NCI-H510A (cell line): ENCODE measurements at regions not wholly inside any gene's neighbourhood (a gene's known extent, or its start where the extent isn't known, plus 50 kb on each side); places are given as distances from the start of the nearest gene placed in this dataset.

Experiments used
- DNase-seq: peaks from one replicate; lab custom pipeline; 2025; lab: John Stamatoyannopoulos, UW

DNA sequence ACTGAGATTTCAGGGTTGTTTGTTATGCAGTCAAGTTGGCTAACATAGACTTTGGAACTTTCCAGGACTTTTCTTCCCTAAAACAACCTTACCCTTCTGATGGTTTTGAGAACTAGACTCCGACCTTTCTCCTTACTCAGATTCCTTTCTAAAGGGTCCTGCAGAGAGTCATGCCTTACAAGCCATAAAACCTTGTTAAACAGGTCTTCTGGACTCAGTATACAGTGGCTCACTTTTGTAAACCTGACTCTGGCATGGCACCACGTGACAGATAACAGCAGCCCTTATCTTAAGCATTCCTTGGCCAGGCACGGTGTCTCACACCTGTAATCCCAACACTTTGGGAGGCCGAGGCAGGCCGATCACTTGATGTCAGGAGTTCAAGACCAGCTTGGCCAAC, 253.2 kb upstream of the RAB6C start:
- DNase-seq, result no peak

DNA sequence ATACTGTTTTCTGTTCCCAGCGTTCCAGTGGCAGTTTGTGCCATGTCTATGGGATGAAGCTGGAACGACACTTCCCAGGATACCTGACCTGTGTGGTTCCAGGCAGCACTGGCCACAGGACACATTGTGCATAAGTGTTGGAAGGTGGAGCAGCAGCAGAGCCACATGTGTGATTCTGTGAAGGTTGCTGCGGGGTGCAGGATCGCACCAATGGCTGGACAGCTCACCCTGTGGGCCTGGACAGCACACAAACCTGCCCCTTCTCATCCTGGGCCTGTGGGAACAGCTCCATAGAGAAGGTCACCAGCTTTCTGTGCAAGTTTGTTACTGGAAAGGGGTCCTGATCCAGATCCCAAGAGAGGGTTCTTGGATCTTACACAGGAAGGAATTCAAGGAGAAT, 252.2 kb upstream of the RAB6C start:
- DNase-seq, result no peak

DNA sequence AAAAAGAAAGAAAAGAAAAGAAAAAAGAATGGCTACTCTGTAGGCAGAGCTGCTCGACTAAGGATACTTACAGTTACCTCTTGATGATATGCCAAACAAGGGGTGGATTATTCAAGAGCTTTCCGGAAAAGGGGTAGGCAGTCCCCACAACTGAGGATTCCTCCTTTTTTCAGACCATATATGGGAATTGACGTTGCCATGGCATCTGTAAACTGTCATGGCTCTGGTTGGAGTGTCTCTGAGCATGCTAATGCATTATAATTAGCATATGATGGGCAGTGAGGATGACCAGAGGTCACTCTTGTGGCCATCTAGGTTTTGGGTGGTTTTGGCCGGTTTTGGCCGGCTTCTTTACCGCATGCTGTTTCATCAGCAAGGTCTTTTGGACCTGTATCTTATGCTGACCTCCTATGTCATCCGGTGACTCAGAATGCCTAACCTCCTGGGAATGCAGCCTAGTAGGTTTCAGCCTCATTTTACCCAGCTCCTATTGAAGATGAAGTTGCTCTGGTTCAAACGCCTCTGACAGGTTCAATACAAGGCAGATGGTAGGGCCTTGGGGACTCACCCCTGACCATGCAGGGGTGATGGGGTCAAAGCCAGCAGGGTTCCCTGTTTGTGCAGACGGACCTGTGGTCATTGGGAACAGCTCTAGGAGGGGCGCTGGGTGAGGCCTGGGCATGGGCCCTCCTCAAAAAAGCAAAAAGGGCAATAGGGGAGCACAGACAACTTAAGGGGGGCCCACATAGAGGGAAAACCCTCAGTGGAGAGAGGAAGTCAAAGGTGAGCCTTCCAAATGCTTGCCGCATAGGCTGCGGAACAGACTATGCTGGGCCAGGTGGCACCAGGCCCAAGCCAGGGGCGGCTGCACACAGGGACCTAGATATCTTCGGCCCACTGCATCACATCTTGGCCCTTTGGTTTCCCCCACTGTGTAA, 251.2 kb upstream of the RAB6C start:
- no peak for DNase-seq

DNA sequence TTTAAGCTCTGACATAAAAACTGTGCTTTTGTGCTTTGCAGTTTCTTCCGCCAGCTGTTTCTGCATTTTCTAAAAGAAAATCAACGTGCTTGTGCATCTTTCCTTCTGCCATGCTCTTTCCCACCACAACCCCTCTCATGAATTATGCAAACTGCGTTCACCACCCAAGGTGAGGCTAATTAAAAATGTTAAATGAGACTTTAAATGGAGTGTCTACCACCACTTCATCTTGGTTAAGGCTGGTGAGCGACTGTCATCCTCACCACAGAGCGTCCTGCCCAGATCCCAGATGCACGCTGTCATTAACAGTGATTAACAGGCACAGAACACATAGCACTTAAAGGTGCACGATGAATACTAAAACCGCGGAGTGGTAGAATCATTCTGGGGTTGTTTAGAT, 250.5 kb upstream of the RAB6C start:
- no peak for DNase-seq

GRCh38 chr2:129729646-129730045, 249.8 kb upstream of the RAB6C start:
- no peak for DNase-seq

- DNase-seq, result no peak
Measured at GRCh38 chr2:129730979-129731378, 248.5 kb upstream of the RAB6C start.

- no peak for DNase-seq
Measured at GRCh38 chr2:129731907-129732629, 247.4 kb upstream of the RAB6C start.

- DNase-seq, result no peak
Measured at GRCh38 chr2:129732630-129733026, 246.8 kb upstream of the RAB6C start.

GRCh38 chr2:129733041-129733440, 246.4 kb upstream of the RAB6C start:
- no peak for DNase-seq

DNA sequence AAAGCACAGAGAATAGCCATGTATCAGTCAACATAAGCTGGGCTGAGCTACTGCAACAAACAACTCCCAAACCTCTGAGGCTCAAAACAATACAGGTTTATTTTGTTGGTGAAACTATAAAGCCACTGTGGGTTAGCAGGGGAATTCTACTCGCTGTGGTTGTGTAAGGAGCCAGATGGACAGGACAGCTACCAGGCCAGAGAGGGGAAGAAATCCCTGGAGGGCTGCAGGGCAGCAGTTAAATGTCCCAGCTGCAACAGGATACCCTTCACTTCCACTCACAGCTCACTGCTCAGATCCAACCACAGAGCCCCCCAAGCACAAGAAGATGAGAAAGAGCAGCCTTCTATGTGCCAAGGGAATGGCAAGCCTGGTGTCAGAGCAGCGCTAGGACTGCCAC, 245.9 kb upstream of the RAB6C start:
- DNase-seq, result no peak

DNA sequence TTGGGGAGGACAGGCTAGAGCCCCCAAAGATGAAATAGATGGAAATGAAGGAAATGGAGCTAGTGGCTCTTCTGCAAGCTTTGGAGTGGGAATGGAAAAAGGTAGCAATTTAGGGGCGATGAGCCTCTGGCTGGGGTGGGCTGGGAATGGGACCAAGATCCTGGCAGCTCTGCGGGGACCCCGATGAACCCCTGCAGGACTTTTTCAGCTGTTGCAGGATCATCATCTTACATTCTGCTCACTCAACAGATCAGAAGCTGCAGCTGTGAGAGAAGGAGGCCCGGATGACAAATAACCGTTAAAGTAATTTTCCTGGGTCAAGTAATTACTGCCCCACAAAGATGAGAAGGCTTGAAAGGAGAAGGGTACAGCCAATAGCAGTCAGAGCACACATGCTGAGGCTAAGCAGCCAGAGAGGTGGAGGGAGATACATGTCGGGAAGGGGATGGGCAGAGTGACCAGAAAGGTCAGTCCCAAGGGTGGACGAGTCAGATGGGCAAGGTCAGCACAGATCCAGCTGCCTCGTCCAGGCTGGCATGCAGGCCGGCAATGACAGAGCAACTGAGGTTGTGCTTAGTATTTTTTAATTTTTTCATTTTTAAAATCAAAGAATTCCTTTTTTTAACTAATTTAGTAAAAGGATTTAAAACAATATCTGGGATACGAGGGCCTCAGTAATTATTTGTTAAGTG, 245.0 kb upstream of the RAB6C start:
- DNase-seq, result no peak

DNA sequence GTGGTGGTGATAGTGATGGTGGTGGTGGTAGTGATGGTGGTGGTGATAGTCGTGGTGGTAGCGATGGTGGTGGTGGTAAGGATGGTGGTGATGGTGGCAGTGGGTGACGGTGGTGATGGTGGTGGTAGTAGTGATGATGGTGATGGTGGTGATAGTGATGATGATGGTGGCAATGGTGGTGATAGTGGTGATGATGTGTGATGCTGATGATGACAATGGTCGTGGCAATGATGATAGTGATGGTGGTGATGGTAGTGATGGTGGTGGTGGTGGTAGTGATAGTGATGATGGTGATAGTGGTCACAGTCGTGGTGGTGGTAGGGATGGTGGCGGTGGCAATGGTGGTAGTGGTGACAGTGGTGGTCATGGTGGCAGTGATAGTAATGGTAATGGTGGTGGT, 243.9 kb upstream of the RAB6C start:
- no peak for DNase-seq

GRCh38 chr2:129737660-129738527, 241.6 kb upstream of the RAB6C start:
- no peak for DNase-seq

DNA sequence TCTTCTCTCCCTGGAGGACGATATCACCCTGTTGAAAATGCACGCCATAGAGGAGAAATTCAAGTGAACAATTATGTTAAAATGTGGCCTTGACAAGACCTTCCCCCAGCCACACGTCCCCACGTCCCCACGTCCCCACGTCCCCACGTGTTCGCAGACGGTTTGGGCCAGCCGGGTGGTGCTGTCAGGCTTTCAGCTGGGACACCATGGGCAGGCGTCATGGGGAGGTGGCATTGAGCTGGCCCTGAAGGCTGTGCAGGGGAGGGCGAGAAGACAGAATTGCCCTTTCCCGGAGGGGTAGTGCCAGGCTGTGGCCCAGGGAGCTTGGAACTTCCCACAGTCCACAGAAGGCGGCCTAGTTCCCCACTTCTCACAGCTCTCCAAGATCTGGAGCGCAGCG, 240.7 kb upstream of the RAB6C start:
- DNase-seq, result no peak

DNA sequence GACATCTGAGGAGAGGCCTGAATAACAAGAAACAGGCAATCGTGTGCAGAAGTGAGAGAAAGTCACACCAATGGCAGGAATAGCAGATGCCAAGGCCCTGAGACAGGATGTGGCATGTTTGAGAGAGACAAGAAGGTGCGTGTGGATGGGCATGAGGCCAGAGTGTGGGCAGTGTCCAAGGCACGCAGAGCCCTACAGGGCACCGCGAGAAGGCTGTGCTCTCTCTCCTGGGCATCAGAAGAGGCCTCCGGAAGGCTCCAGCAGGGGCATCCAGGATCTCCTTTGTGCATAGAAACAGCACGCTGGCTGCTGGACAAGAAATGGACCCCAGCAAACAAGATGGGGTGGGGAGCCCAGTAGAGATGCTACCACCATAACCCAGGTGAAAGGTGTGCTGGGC, 239.0 kb upstream of the RAB6C start:
- no peak for DNase-seq

GRCh38 chr2:129741165-129741564, 238.3 kb upstream of the RAB6C start:
- DNase-seq, result no peak

GRCh38 chr2:129741623-129742022, 237.8 kb upstream of the RAB6C start:
- DNase-seq, result no peak

- DNase-seq, result no peak
Measured at GRCh38 chr2:129742415-129743180, 236.9 kb upstream of the RAB6C start.

- DNase-seq, result no peak
Measured at GRCh38 chr2:129744141-129744540, 235.3 kb upstream of the RAB6C start.

- no peak for DNase-seq
Measured at GRCh38 chr2:129744649-129745048, 234.8 kb upstream of the RAB6C start.

GRCh38 chr2:129747500-129748125, 231.9 kb upstream of the RAB6C start:
- DNase-seq, result no peak
